GM12878 (cell line): ENCODE measurements at regions not wholly inside any gene's neighbourhood (a gene's known extent, or its start where the extent isn't known, plus 50 kb on each side); places are given as distances from the start of the nearest gene placed in this dataset.

Experiments used
- ATAC-seq: fragments of 200-7000 bp; cut with Tn5 transposase; 3 replicates; pipeline ENCODE4 v1.9.1; 2020; ENCODE audit warnings: mild to moderate bottlenecking, moderate library complexity
- BruUV-seq: library from RNA; stranded (reverse); fragments of 400-500 nt; replicated peaks from 2 replicates; lab custom pipeline; 2021; lab: Mats Ljungman, UMichigan
- CTCF ChIA-PET: fragments of 300-600 bp; sonication (Branson Sonifier 250); formaldehyde crosslinking; extraction: SDS; loops from one replicate; lab custom pipeline; 2021; ENCODE audit warnings: inconsistent platforms; lab: Yijun Ruan, JAX
- POLR2A ChIA-PET: fragments of 350-600 bp; formaldehyde crosslinking; extraction: SDS; loops from one replicate; lab custom pipeline; 2021; ENCODE audit warnings: inconsistent platforms; lab: Charles Lee
- RAD21 ChIA-PET: fragments of 300-600 bp; sonication (Branson Sonifier 250); formaldehyde crosslinking; loops from one replicate; lab custom pipeline; 2023; ENCODE audit warnings: antibody characterized with exemption; ENCODE audit not compliant: unreplicated experiment; lab: Charles Lee
- SMC1A ChIA-PET: fragments of 300-600 bp; sonication (Branson Sonifier 250); formaldehyde crosslinking; loops from one replicate; lab custom pipeline; 2023; ENCODE audit not compliant: unreplicated experiment, uncharacterized antibody; lab: Charles Lee
- DNase-seq: peaks from one replicate; pipeline ENCODE4 v3.0.0-alpha.2; 2011; ENCODE audit warnings: low read depth, low spot score
- FAIRE-seq: peaks from 3 replicates; lab custom pipeline; 2011; peaks lifted over from hg19 to GRCh38; lab: Jason Lieb, UNC
- H2AFZ ChIP-seq: 2 replicates; pipeline ENCODE4 v1.6.0; 2011; ENCODE audit warnings: low read depth, low read length, control low read depth; ENCODE audit not compliant: control insufficient read depth
- H3K27ac ChIP-seq: 2 replicates; pipeline ENCODE4 v1.5.1; 2011; ENCODE audit warnings: control low read depth; ENCODE audit not compliant: control insufficient read depth, insufficient read depth
- H3K27me3 ChIP-seq, 2 experiments: replicated peaks in 1 of 2; 2 replicates each; pipeline versions ENCODE4 v1.6.0 to v1.6.1; 2011; ENCODE audit warnings: low read length in 1 of 2; ENCODE audit not compliant: control insufficient read depth in 2 of 2, insufficient read depth in 2 of 2
- H3K36me3 ChIP-seq, 2 experiments: 2 replicates each; pipeline ENCODE4 v1.5.1; 2011; ENCODE audit warnings: low read length in 1 of 2; ENCODE audit not compliant: control insufficient read depth in 2 of 2, insufficient read depth in 2 of 2
- H3K4me1 ChIP-seq: 2 replicates; pipeline ENCODE4 v1.6.1; 2011; ENCODE audit warnings: mild to moderate bottlenecking, low read length, moderate library complexity, mixed read lengths; ENCODE audit not compliant: control insufficient read depth, insufficient read depth
- H3K4me2 ChIP-seq: 2 replicates; pipeline ENCODE4 v1.6.0; 2011; ENCODE audit warnings: control low read depth; ENCODE audit not compliant: control insufficient read depth, insufficient read depth
- H3K4me3 ChIP-seq: fragments of 200-600 bp; sonication (generic); 2 replicates; pipeline ENCODE4 v1.5.1; 2016
- H3K79me2 ChIP-seq: 2 replicates; pipeline ENCODE4 v1.6.0; 2011; ENCODE audit warnings: low read length; ENCODE audit not compliant: control insufficient read depth, insufficient read depth
- H3K9ac ChIP-seq: 2 replicates; pipeline ENCODE4 v1.8.0; 2011; ENCODE audit warnings: low read length, control low read depth, mixed read lengths; ENCODE audit not compliant: control insufficient read depth, insufficient read depth
- H3K9me3 ChIP-seq: replicated peaks from 3 replicates; pipeline ENCODE4 v1.5.1; 2011; ENCODE audit warnings: mild to moderate bottlenecking, low read length; ENCODE audit not compliant: control insufficient read depth, insufficient read depth
- H4K20me1 ChIP-seq: 2 replicates; pipeline ENCODE4 v1.6.0; 2011; ENCODE audit not compliant: control insufficient read depth, insufficient read depth
- ETV6 ChIP-seq, 2 experiments: fragments of 450-650 bp in 1 of 2; IDR thresholded peaks in 1 of 2; conservative IDR thresholded peaks in 1 of 2; 2 replicates each; pipeline ENCODE4 v1.6.1; 2014; ENCODE audit warnings: antibody characterized with exemption in 1 of 2, borderline replicate concordance in 1 of 2, low read depth in 1 of 2, mild to moderate bottlenecking in 1 of 2, moderate library complexity in 1 of 2
- EZH2 ChIP-seq: IDR thresholded peaks from 2 replicates; pipeline ENCODE4 v1.6.1; 2012; ENCODE audit warnings: low read depth, mild to moderate bottlenecking, control low read depth, inconsistent platforms, low read length, borderline replicate concordance; ENCODE audit not compliant: control insufficient read depth
- GATAD2B ChIP-seq: fragments of 450-650 bp; conservative IDR thresholded peaks from 2 replicates; pipeline ENCODE4 v1.6.1; 2017; ENCODE audit warnings: low read depth, mild to moderate bottlenecking, moderate library complexity
- JUND ChIP-seq: IDR thresholded peaks from 2 replicates; pipeline ENCODE4 v1.6.1; 2012; ENCODE audit warnings: low read depth, mild to moderate bottlenecking, low read length, improper control_type of control experiment, moderate library complexity
- MEF2B ChIP-seq: fragments of 450-650 bp; IDR thresholded peaks from 2 replicates; pipeline ENCODE4 v1.6.1; 2018; ENCODE audit warnings: mild to moderate bottlenecking, moderate library complexity; ENCODE audit not compliant: partially characterized antibody, poor library complexity, severe bottlenecking
- MXI1 ChIP-seq: fragments of 150-350 bp; IDR thresholded peaks from 2 replicates; pipeline ENCODE4 v1.6.1; 2011; ENCODE audit warnings: low read depth, mild to moderate bottlenecking, inconsistent platforms, low read length, improper control_type of control experiment
- NFXL1 ChIP-seq: fragments of 450-650 bp; IDR thresholded peaks from 2 replicates; pipeline ENCODE4 v1.6.1; 2017; ENCODE audit warnings: antibody characterized with exemption, mild to moderate bottlenecking, borderline replicate concordance
- NR2F1 ChIP-seq: fragments of 450-650 bp; conservative IDR thresholded peaks from 2 replicates; pipeline ENCODE4 v1.6.1; 2017; ENCODE audit warnings: mild to moderate bottlenecking
- PAX8 ChIP-seq: fragments of 450-650 bp; IDR thresholded peaks from 2 replicates; pipeline ENCODE4 v1.6.1; 2017; ENCODE audit warnings: mild to moderate bottlenecking, moderate library complexity
- POLR2AphosphoS5 ChIP-seq: IDR thresholded peaks from 2 replicates; pipeline ENCODE4 v1.6.1; 2011; ENCODE audit warnings: mild to moderate bottlenecking, low read length, inconsistent platforms
- RAD21 ChIP-seq: IDR thresholded peaks from 2 replicates; pipeline ENCODE4 v1.6.1; 2011; ENCODE audit warnings: mild to moderate bottlenecking, low read depth, low read length, moderate library complexity; ENCODE audit not compliant: insufficient read depth
- RFX5 ChIP-seq: IDR thresholded peaks from 2 replicates; pipeline ENCODE4 v1.6.1; 2011; ENCODE audit warnings: low read depth, low read length, improper control_type of control experiment
- TARDBP ChIP-seq: IDR thresholded peaks from 2 replicates; pipeline ENCODE4 v1.6.1; 2016; ENCODE audit warnings: borderline replicate concordance
- WGBS: methylation state at CpG from one replicate; pipeline ENCODE4 v1.1.6; 2016; ENCODE audit warnings: low lambda C conversion rate; ENCODE audit not compliant: insufficient replicate concordance, insufficient coverage; ENCODE audit errors: missing lambda C conversion rate; 5-methylcytosine and 5-hydroxymethylcytosine counted together
- in situ Hi-C: fragments of 300-500 bp; cut with MboI; formaldehyde crosslinking; loops from 9 replicates; pipeline ENCODE4 v1.14.3; 2018; ENCODE audit warnings: mixed read lengths
- intact Hi-C: fragments of 100-400 bp; cut with micrococcal nuclease; formaldehyde crosslinking; loops from one replicate; pipeline ENCODE4 v1.14.2; 2022; ENCODE audit not compliant: unreplicated experiment
- TF ChIP-seq, protein P1 (sequence below), 3 experiments: IDR thresholded peaks in 2 of 3; conservative IDR thresholded peaks in 1 of 3; 2 replicates each; pipeline ENCODE4 v1.5.1; 2011; ENCODE audit warnings: low read depth in 3 of 3, low read length in 3 of 3, mild to moderate bottlenecking in 3 of 3, control low read depth in 2 of 3, moderate library complexity in 2 of 3, inconsistent platforms in 1 of 3, mixed read lengths in 1 of 3; ENCODE audit not compliant: control insufficient read depth in 2 of 3, insufficient read depth in 1 of 3; ENCODE audit errors: extremely low read depth in 1 of 3
- TF ChIP-seq, protein P2 (sequence below): fragments of 450-650 bp; IDR thresholded peaks from 2 replicates; pipeline ENCODE4 v1.6.1; 2018; ENCODE audit warnings: mild to moderate bottlenecking, low read depth, moderate library complexity; ENCODE audit not compliant: partially characterized antibody
- TF ChIP-seq, protein P3 (sequence below): fragments of 450-650 bp; IDR thresholded peaks from 2 replicates; pipeline ENCODE4 v1.6.1; 2014; ENCODE audit warnings: mild to moderate bottlenecking

DNA sequence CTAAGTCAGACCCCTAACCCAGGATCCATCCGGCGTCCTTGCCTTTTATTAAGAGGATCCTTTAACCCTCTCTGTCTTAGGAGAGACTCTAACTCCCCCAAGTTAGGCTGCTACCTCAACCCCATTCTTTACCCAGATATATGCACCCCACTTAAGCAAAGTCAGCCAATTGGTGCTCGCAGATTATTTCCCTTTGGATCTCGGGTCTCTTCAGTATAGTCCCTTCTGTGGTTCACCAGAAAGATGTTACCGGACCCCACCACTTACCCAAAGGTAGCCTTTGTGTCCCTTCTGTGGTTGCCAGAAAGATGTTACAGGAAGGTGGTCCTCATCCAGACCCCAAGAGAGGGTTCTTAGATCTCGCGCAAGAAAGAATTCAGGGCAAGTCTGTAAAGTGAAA is 212.9 kb upstream of the GRID2 start:
- intact Hi-C loops (no loop called here), in situ Hi-C loops (no loop called here)
- H3K27me3 ChIP-seq, result no peaks in the 10 kb centered on the region
- ChIA-PET RAD21 (no interaction called here), CTCF (no interaction called here), SMC1A (no interaction called here), POLR2A (no interaction called here)
- no peaks in the 10 kb centered on the region for H4K20me1 ChIP-seq
- H3K27ac ChIP-seq, result no peak overlapping the region
- FAIRE-seq (no peak), ATAC-seq (peak; percentile 52), DNase-seq (no peak)
- no peaks in the 10 kb centered on the region for H3K9me3 ChIP-seq
- WGBS, result 55% methylated on average over 7 of the region's 7 CpGs
- no peak overlapping the region for H3K4me2 ChIP-seq
- TF ChIP-seq JUND, result no peak
- no peak for TF ChIP-seq TARDBP
- no peak for TF ChIP-seq ETV6 (conservative IDR thresholded peaks at IDR 0.05 in 1 of 2, IDR thresholded peaks at IDR 0.05 in 1 of 2; ENCODE audit: borderline replicate concordance in 1 of 2, low read depth in 1 of 2)
- TF ChIP-seq MEF2B, result no peak
- TF ChIP-seq RFX5, result no peak
- TF ChIP-seq NFXL1, result no peak
- TF ChIP-seq, protein P1, sequence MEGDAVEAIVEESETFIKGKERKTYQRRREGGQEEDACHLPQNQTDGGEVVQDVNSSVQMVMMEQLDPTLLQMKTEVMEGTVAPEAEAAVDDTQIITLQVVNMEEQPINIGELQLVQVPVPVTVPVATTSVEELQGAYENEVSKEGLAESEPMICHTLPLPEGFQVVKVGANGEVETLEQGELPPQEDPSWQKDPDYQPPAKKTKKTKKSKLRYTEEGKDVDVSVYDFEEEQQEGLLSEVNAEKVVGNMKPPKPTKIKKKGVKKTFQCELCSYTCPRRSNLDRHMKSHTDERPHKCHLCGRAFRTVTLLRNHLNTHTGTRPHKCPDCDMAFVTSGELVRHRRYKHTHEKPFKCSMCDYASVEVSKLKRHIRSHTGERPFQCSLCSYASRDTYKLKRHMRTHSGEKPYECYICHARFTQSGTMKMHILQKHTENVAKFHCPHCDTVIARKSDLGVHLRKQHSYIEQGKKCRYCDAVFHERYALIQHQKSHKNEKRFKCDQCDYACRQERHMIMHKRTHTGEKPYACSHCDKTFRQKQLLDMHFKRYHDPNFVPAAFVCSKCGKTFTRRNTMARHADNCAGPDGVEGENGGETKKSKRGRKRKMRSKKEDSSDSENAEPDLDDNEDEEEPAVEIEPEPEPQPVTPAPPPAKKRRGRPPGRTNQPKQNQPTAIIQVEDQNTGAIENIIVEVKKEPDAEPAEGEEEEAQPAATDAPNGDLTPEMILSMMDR (IDR thresholded peaks at IDR 0.05 in 2 of 3, conservative IDR thresholded peaks at IDR 0.05 in 1 of 3; ENCODE audit: control insufficient read depth in 2 of 3, extremely low read depth in 1 of 3, insufficient read depth in 1 of 3, low read depth in 3 of 3, low read length in 3 of 3), result no peak
- TF ChIP-seq, protein P2, sequence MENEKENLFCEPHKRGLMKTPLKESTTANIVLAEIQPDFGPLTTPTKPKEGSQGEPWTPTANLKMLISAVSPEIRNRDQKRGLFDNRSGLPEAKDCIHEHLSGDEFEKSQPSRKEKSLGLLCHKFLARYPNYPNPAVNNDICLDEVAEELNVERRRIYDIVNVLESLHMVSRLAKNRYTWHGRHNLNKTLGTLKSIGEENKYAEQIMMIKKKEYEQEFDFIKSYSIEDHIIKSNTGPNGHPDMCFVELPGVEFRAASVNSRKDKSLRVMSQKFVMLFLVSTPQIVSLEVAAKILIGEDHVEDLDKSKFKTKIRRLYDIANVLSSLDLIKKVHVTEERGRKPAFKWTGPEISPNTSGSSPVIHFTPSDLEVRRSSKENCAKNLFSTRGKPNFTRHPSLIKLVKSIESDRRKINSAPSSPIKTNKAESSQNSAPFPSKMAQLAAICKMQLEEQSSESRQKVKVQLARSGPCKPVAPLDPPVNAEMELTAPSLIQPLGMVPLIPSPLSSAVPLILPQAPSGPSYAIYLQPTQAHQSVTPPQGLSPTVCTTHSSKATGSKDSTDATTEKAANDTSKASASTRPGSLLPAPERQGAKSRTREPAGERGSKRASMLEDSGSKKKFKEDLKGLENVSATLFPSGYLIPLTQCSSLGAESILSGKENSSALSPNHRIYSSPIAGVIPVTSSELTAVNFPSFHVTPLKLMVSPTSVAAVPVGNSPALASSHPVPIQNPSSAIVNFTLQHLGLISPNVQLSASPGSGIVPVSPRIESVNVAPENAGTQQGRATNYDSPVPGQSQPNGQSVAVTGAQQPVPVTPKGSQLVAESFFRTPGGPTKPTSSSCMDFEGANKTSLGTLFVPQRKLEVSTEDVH, result no peak
- TF ChIP-seq RAD21, result no peak
- no peak for TF ChIP-seq EZH2
- TF ChIP-seq POLR2AphosphoS5, result no peak
- no peak for TF ChIP-seq GATAD2B
- TF ChIP-seq PAX8, result no peak
- no peak for TF ChIP-seq MXI1
- no peak for TF ChIP-seq NR2F1
- TF ChIP-seq, protein P3, sequence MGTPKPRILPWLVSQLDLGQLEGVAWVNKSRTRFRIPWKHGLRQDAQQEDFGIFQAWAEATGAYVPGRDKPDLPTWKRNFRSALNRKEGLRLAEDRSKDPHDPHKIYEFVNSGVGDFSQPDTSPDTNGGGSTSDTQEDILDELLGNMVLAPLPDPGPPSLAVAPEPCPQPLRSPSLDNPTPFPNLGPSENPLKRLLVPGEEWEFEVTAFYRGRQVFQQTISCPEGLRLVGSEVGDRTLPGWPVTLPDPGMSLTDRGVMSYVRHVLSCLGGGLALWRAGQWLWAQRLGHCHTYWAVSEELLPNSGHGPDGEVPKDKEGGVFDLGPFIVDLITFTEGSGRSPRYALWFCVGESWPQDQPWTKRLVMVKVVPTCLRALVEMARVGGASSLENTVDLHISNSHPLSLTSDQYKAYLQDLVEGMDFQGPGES, result no peak
- peak overlapping the region; percentile 23; the same call in 1 of the 2 replicates for H2AFZ ChIP-seq
- no TSS peak for BruUV-seq
- H3K79me2 ChIP-seq, result no peaks in the 10 kb centered on the region
- H3K4me3 ChIP-seq, result no peak overlapping the region
- no peak overlapping the region for H3K9ac ChIP-seq
- H3K36me3 ChIP-seq, result no peaks in the 10 kb centered on the region
- H3K4me1 ChIP-seq, result no peaks in the 10 kb centered on the region
